ENCODE measurements at regions not wholly inside any gene's neighbourhood (a gene's known extent, or its start where the extent isn't known, plus 50 kb on each side); places are given as distances from the start of the nearest gene placed in this dataset.

- no peak overlapping the region for H2AFZ ChIP-seq (ENCODE audit: low read length)
- ChIA-PET POLR2A (no interaction called here), CTCF (ENCODE audit: low intra/inter-chr PET ratio, low total read pairs) (no interaction called here)
- no peaks in the 10 kb centered on the region for H3K4me1 ChIP-seq (ENCODE audit: insufficient read depth, low read length)
- no peak for ATAC-seq
- no TSS peak for BruUV-seq (replicated peaks)
- no peaks in the 10 kb centered on the region for H3K79me2 ChIP-seq (ENCODE audit: insufficient read depth, low read length)
- no peaks in the 10 kb centered on the region for H3K36me3 ChIP-seq (replicated peaks in 1 of 2; ENCODE audit: control insufficient read depth in 1 of 2, insufficient read depth in 2 of 2, low read length in 2 of 2)
- H3K9ac ChIP-seq (ENCODE audit: insufficient read depth, low read depth, low read length): no peak overlapping the region
- no peak overlapping the region for H3K4me3 ChIP-seq (replicated peaks in 1 of 3; ENCODE audit: insufficient read depth in 1 of 3, low read depth in 2 of 3, low read length in 3 of 3)
- in situ Hi-C loops (cut with HindIII; ENCODE audit: extremely low pct_ligation_motif_present, low pct_unique_long_range_greater_than_20kb): no loop called here
- intact Hi-C loops (cut with micrococcal nuclease; ENCODE audit: unreplicated experiment): no loop called here
- H3K9me3 ChIP-seq (ENCODE audit: low read length): peaks cover 12% of the 10 kb centered on the region
- 14% methylated on average over 4 of the region's 4 CpGs for WGBS (ENCODE audit: low lambda C conversion rate)
- no peak for DNase-seq (ENCODE audit: low spot score)
- H4K20me1 ChIP-seq (ENCODE audit: insufficient read depth, low read length): no peaks in the 10 kb centered on the region
- no peak overlapping the region for H3K27ac ChIP-seq (ENCODE audit: extremely low read length, insufficient read depth, low read length)
- H3K27me3 ChIP-seq (ENCODE audit: control insufficient read depth in 1 of 2, insufficient read depth in 2 of 2, low read length in 2 of 2): no peaks in the 10 kb centered on the region
- H3K4me2 ChIP-seq (ENCODE audit: low read depth, low read length): no peak overlapping the region
- TF ChIP-seq CBX5 (CRISPR knock-in tag; IDR thresholded peaks at IDR 0.05; ENCODE audit: borderline replicate concordance): no peak
- FAIRE-seq: no peak
Observed at GRCh38 chr18:28594034-28594433, 417.1 kb upstream of the CDH2 start.

GRCh38 chr18:28588884-28589549 lies 412.1 kb upstream of the CDH2 start:
- H3K27ac ChIP-seq (ENCODE audit: extremely low read length, insufficient read depth, low read length): no peak overlapping the region
- no peak overlapping the region for H3K4me3 ChIP-seq (replicated peaks in 1 of 3; ENCODE audit: insufficient read depth in 1 of 3, low read depth in 2 of 3, low read length in 3 of 3)
- 2% methylated on average over 1 of the region's 1 CpG for WGBS (ENCODE audit: low lambda C conversion rate)
- BruUV-seq (replicated peaks): no TSS peak
- intact Hi-C loops (cut with micrococcal nuclease; ENCODE audit: unreplicated experiment) (no loop called here), in situ Hi-C loops (cut with HindIII; ENCODE audit: extremely low pct_ligation_motif_present, low pct_unique_long_range_greater_than_20kb) (no loop called here)
- H3K4me2 ChIP-seq (ENCODE audit: low read depth, low read length): no peak overlapping the region
- no peak overlapping the region for H2AFZ ChIP-seq (ENCODE audit: low read length)
- ChIA-PET CTCF (ENCODE audit: low intra/inter-chr PET ratio, low total read pairs) (no interaction called here), POLR2A (no interaction called here)
- FAIRE-seq (no peak), ATAC-seq (no peak), DNase-seq (ENCODE audit: low spot score) (no peak)
- H3K9ac ChIP-seq (ENCODE audit: insufficient read depth, low read depth, low read length): no peak overlapping the region
- H3K27me3 ChIP-seq (ENCODE audit: control insufficient read depth in 1 of 2, insufficient read depth in 2 of 2, low read length in 2 of 2): no peaks in the 10 kb centered on the region
- no peaks in the 10 kb centered on the region for H3K9me3 ChIP-seq (ENCODE audit: low read length)
- no peaks in the 10 kb centered on the region for H3K79me2 ChIP-seq (ENCODE audit: insufficient read depth, low read length)
- H3K36me3 ChIP-seq (replicated peaks in 1 of 2; ENCODE audit: control insufficient read depth in 1 of 2, insufficient read depth in 2 of 2, low read length in 2 of 2): no peaks in the 10 kb centered on the region
- no peaks in the 10 kb centered on the region for H4K20me1 ChIP-seq (ENCODE audit: insufficient read depth, low read length)
- no peaks in the 10 kb centered on the region for H3K4me1 ChIP-seq (ENCODE audit: insufficient read depth, low read length)
- TF ChIP-seq ZNF530 (CRISPR knock-in tag; IDR thresholded peaks at IDR 0.05; ENCODE audit: low read depth): no peak
- TF ChIP-seq ZFP82 (CRISPR knock-in tag; IDR thresholded peaks at IDR 0.05; ENCODE audit: borderline replicate concordance): no peak
- no peak for TF ChIP-seq HMGA1 (CRISPR knock-in tag; conservative IDR thresholded peaks at IDR 0.05)
- TF ChIP-seq MAF1 (CRISPR knock-in tag; IDR thresholded peaks at IDR 0.05; ENCODE audit: borderline replicate concordance): no peak
- TF ChIP-seq, protein P1, sequence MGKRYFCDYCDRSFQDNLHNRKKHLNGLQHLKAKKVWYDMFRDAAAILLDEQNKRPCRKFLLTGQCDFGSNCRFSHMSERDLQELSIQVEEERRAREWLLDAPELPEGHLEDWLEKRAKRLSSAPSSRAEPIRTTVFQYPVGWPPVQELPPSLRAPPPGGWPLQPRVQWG (CRISPR knock-in tag; IDR thresholded peaks at IDR 0.05; ENCODE audit: borderline replicate concordance, low read depth): no peak
- TF ChIP-seq RFX1 (IDR thresholded peaks at IDR 0.05): no peak
- TF ChIP-seq KDM5B (CRISPR knock-in tag; IDR thresholded peaks at IDR 0.05; ENCODE audit: borderline replicate concordance): no peak
- TF ChIP-seq, protein P2, sequence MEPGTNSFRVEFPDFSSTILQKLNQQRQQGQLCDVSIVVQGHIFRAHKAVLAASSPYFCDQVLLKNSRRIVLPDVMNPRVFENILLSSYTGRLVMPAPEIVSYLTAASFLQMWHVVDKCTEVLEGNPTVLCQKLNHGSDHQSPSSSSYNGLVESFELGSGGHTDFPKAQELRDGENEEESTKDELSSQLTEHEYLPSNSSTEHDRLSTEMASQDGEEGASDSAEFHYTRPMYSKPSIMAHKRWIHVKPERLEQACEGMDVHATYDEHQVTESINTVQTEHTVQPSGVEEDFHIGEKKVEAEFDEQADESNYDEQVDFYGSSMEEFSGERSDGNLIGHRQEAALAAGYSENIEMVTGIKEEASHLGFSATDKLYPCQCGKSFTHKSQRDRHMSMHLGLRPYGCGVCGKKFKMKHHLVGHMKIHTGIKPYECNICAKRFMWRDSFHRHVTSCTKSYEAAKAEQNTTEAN (CRISPR knock-in tag; conservative IDR thresholded peaks at IDR 0.05): no peak
- no peak for TF ChIP-seq HNF4A (CRISPR knock-in tag; IDR thresholded peaks at IDR 0.05)
- TF ChIP-seq FUBP1 (CRISPR knock-in tag; IDR thresholded peaks at IDR 0.05; ENCODE audit: borderline replicate concordance): no peak
- no peak for TF ChIP-seq ZFP41 (CRISPR knock-in tag; IDR thresholded peaks at IDR 0.05; ENCODE audit: borderline replicate concordance)
- TF ChIP-seq ZNF709 (CRISPR knock-in tag; IDR thresholded peaks at IDR 0.05): no peak
